ENCODE measurements at regions not wholly inside any gene's neighbourhood (a gene's known extent, or its start where the extent isn't known, plus 50 kb on each side); places are given as distances from the start of the nearest gene placed in this dataset.

- no peak for TF ChIP-seq EGR1 (IDR thresholded peaks at IDR 0.05; ENCODE audit: borderline replicate concordance, low read depth, low read length)
Measured at GRCh38 chr20:39390186-39390585, 428.0 kb downstream of the DHX35 start (continued).

DNA sequence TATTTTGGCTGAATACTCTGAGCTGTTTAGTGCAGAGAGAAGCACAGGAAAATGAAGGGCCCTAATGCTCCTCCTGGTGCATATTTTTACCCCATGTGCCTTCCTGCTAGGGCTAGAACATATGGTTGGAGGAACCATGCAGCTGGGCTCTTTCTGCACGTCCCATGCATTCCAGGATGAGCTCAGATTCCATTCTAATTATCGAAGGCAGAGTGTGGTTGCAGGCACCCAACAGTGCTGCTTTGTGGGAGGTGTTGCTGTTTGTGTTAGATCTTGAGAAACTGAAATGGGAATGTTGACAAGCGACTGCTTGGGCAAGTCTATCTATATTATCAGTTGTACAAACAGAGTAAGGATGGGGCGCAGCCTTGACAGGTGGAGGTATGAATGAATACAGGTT is 419.5 kb downstream of the DHX35 start:
- DNase-seq (ENCODE audit: low read depth in 1 of 2, low spot score in 2 of 2) (no peak), FAIRE-seq (no peak)
- Histone ChIP-seq H3K27me3 (replicated peaks in 1 of 4; ENCODE audit: control insufficient read depth in 3 of 4, extremely low read depth in 1 of 4, insufficient read depth in 3 of 4, low read length in 3 of 4) (no peaks in the 10 kb centered on the region), H2AFZ (ENCODE audit: low read length) (no peak overlapping the region), H3K4ac (replicated peaks; ENCODE audit: insufficient read length, low read depth, low read length) (no peak overlapping the region), H2BK120ac (replicated peaks; ENCODE audit: low read depth, low read length) (no peak overlapping the region), H3K14ac (ENCODE audit: insufficient read length) (no peak overlapping the region), H3K79me1 (ENCODE audit: low read depth, low read length) (no peaks in the 10 kb centered on the region), H3K79me2 (ENCODE audit: control insufficient read depth in 1 of 2, insufficient read depth in 2 of 2, low read length in 2 of 2) (no peaks in the 10 kb centered on the region), H4K5ac (ENCODE audit: insufficient read length, low read depth, low read length) (no peak overlapping the region), H3K23ac (ENCODE audit: insufficient read length) (no peak overlapping the region), H3K9ac (replicated peaks in 1 of 4; ENCODE audit: extremely low read depth in 1 of 4, low read depth in 3 of 4, low read length in 3 of 4) (no peak overlapping the region), H2BK5ac (ENCODE audit: low read depth, low read length) (no peak overlapping the region), H3K4me3 (ENCODE audit: extremely low read depth in 1 of 4, insufficient read depth in 2 of 4, low read depth in 3 of 4, low read length in 4 of 4) (no peak overlapping the region), H3K4me2 (ENCODE audit: insufficient read depth in 1 of 2, low read depth in 2 of 2, low read length in 2 of 2) (no peak overlapping the region), H3K23me2 (ENCODE audit: low read depth, low read length) (no peaks in the 10 kb centered on the region), H3K56ac (replicated peaks; ENCODE audit: insufficient read length, low read depth, low read length) (no peak overlapping the region), H4K8ac (ENCODE audit: extremely low read depth, insufficient read depth, low read length) (no peak overlapping the region), H4K20me1 (replicated peaks in 1 of 2; ENCODE audit: control insufficient read depth in 1 of 2, insufficient read depth in 2 of 2, low read length in 2 of 2) (no peaks in the 10 kb centered on the region), H3K36me3 (ENCODE audit: control insufficient read depth in 2 of 4, insufficient read depth in 4 of 4, low read length in 3 of 4) (no peaks in the 10 kb centered on the region), H3K9me3 (ENCODE audit: insufficient read depth in 2 of 2, low read depth in 1 of 2, low read length in 1 of 2) (no peaks in the 10 kb centered on the region), H4K91ac (replicated peaks; ENCODE audit: insufficient read length, low read length) (no peak overlapping the region), H3K4me1 (replicated peaks in 1 of 4; ENCODE audit: control insufficient read depth in 3 of 4, insufficient read depth in 4 of 4, low read length in 3 of 4) (no peaks in the 10 kb centered on the region; a peak in 1 of 7 replicates), H2BK20ac (ENCODE audit: low read length) (no peak overlapping the region), H3K27ac (ENCODE audit: low read depth, low read length) (no peak overlapping the region), H3K18ac (ENCODE audit: extremely low read depth, low read length) (no peak overlapping the region), H2BK15ac (ENCODE audit: low read length) (no peak overlapping the region), H2AK5ac (ENCODE audit: low read depth, low read length) (no peak overlapping the region), H2BK12ac (ENCODE audit: low read depth, low read length) (no peak overlapping the region)
- TF ChIP-seq SP4 (IDR thresholded peaks at IDR 0.05; ENCODE audit: low read length), result no peak
- TF ChIP-seq KDM4A (IDR thresholded peaks at IDR 0.05; ENCODE audit: low read depth, low read length, severe bottlenecking), result no peak
- TF ChIP-seq CBX5 (IDR thresholded peaks at IDR 0.05; ENCODE audit: low read depth, low read length), result no peak
- TF ChIP-seq TEAD4 (IDR thresholded peaks at IDR 0.05; ENCODE audit: low read depth, low read length), result 0 out of 2 replicates have a peak, but pooled peaks have one; percentile 33
- 75% methylated on average over 4 of the region's 4 CpGs; no CpG with 5 or more reads in 1 of the 2 experiments for WGBS, 2 experiments (ENCODE audit: extremely low coverage in 1 of 2, insufficient coverage in 1 of 2, insufficient read length in 1 of 2, insufficient replicate concordance in 2 of 2, low coverage in 1 of 2, low lambda C conversion rate in 2 of 2, missing lambda C conversion rate in 1 of 2)
- ChIA-PET POLR2A (ENCODE audit: partially characterized antibody) (no interaction called here), CTCF (ENCODE audit: partially characterized antibody) (interaction anchor here (1.1 to 1.8 kb wide), 3 partner anchors 17 to 115 kb away, joined by 3 to 7 read pairs (median 3); no protein-coding TSS in a partner anchor)
